IMR-90 (cell line): ENCODE measurements at regions not wholly inside any gene's neighbourhood (a gene's known extent, or its start where the extent isn't known, plus 50 kb on each side); places are given as distances from the start of the nearest gene placed in this dataset.

Source experiments
- ATAC-seq: fragments of 200-7000 bp; cut with Tn5 transposase; 2 replicates; pipeline ENCODE4 v1.9.1; 2020; ENCODE audit warnings: low read depth, mild to moderate bottlenecking, moderate library complexity
- BruUV-seq: library from RNA; stranded (reverse); fragments of 400-500 nt; replicated peaks from 2 replicates; lab custom pipeline; 2021; lab: Mats Ljungman, UMichigan
- CTCF ChIA-PET: fragments of 300-600 bp; formaldehyde crosslinking; extraction: SDS; loops from one replicate; lab custom pipeline; 2021; ENCODE audit warnings: antibody characterized with exemption; lab: Yijun Ruan, JAX
- POLR2A ChIA-PET: fragments of 300-600 bp; sonication (Branson Sonifier 250); formaldehyde crosslinking; loops from one replicate; lab custom pipeline; 2022; ENCODE audit warnings: antibody characterized with exemption; ENCODE audit not compliant: unreplicated experiment; lab: Charles Lee
- DNase-seq: peaks from one replicate; pipeline ENCODE4 v3.0.0; 2013
- H2AFZ ChIP-seq: replicated peaks from 2 replicates; pipeline ENCODE3; 2013; ENCODE audit warnings: low read length, mild to moderate bottlenecking; ENCODE audit not compliant: poor library complexity
- H2AK5ac ChIP-seq: 2 replicates; pipeline ENCODE4 v1.6.1; 2013; ENCODE audit warnings: low read depth, low read length, inconsistent platforms
- H2AK9ac ChIP-seq: replicated peaks from 2 replicates; pipeline ENCODE3; 2013; ENCODE audit warnings: mild to moderate bottlenecking, low read depth, low read length, moderate library complexity; ENCODE audit not compliant: poor library complexity
- H2BK120ac ChIP-seq: 2 replicates; pipeline ENCODE4 v1.6.1; 2013; ENCODE audit warnings: low read depth, low read length, inconsistent platforms
- H2BK15ac ChIP-seq: 3 replicates; pipeline ENCODE4 v1.6.1; 2013; ENCODE audit warnings: low read depth, low read length, inconsistent platforms
- H2BK20ac ChIP-seq: 2 replicates; pipeline ENCODE4 v1.6.1; 2013; ENCODE audit warnings: low read depth, mild to moderate bottlenecking, inconsistent platforms, low read length, moderate library complexity
- H2BK5ac ChIP-seq: 2 replicates; pipeline ENCODE4 v1.6.1; 2013; ENCODE audit warnings: mild to moderate bottlenecking, low read depth, low read length, inconsistent platforms; ENCODE audit not compliant: poor library complexity, severe bottlenecking
- H3K14ac ChIP-seq: replicated peaks from 2 replicates; pipeline ENCODE4 v1.6.1; 2013; ENCODE audit warnings: low read depth, low read length, inconsistent platforms
- H3K18ac ChIP-seq: 2 replicates; pipeline ENCODE4 v1.6.1; 2013; ENCODE audit warnings: low read depth, low read length, control low read depth
- H3K23ac ChIP-seq: 2 replicates; pipeline ENCODE4 v1.6.1; 2013; ENCODE audit warnings: low read depth, low read length, inconsistent platforms
- H3K27ac ChIP-seq: 2 replicates; pipeline ENCODE4 v1.5.1; 2013; ENCODE audit warnings: mild to moderate bottlenecking, control low read depth, low read length; ENCODE audit not compliant: insufficient read depth
- H3K27me3 ChIP-seq: 2 replicates; pipeline ENCODE4 v1.6.1; 2013; ENCODE audit warnings: low read length; ENCODE audit not compliant: control insufficient read depth, insufficient read depth
- H3K36me3 ChIP-seq: 2 replicates; pipeline ENCODE4 v1.6.1; 2013; ENCODE audit warnings: low read length, mixed read lengths; ENCODE audit not compliant: control insufficient read depth, insufficient read depth
- H3K4ac ChIP-seq: 2 replicates; pipeline ENCODE4 v1.6.1; 2013; ENCODE audit warnings: low read depth, low read length, inconsistent platforms
- H3K4me1 ChIP-seq: 2 replicates; pipeline ENCODE4 v1.6.1; 2013; ENCODE audit warnings: low read length, mixed read lengths; ENCODE audit not compliant: control insufficient read depth, insufficient read depth
- H3K4me2 ChIP-seq: 2 replicates; pipeline ENCODE4 v1.6.1; 2013; ENCODE audit warnings: low read depth, mild to moderate bottlenecking, control low read depth, low read length, moderate library complexity
- H3K4me3 ChIP-seq: 2 replicates; pipeline ENCODE4 v1.5.1; 2013; ENCODE audit warnings: low read depth, mild to moderate bottlenecking, control low read depth, low read length, moderate library complexity; ENCODE audit not compliant: insufficient read depth
- H3K56ac ChIP-seq: 2 replicates; pipeline ENCODE4 v1.6.1; 2013; ENCODE audit warnings: low read length, inconsistent platforms; ENCODE audit not compliant: insufficient read depth; ENCODE audit errors: extremely low read depth
- H3K79me1 ChIP-seq, 2 experiments: 2 replicates each; pipeline ENCODE4 v1.6.1; 2013; ENCODE audit warnings: low read length in 2 of 2, inconsistent platforms in 1 of 2, low read depth in 1 of 2
- H3K9ac ChIP-seq: 2 replicates; pipeline ENCODE4 v1.6.1; 2013; ENCODE audit warnings: low read depth, low read length, control low read depth
- H3K9me1 ChIP-seq: 2 replicates; pipeline ENCODE4 v1.6.1; 2013; ENCODE audit warnings: low read length, inconsistent platforms; ENCODE audit not compliant: insufficient read depth
- H3K9me3 ChIP-seq: 2 replicates; pipeline ENCODE4 v1.6.1; 2013; ENCODE audit warnings: low read length; ENCODE audit not compliant: control insufficient read depth, insufficient read depth
- H4K20me1 ChIP-seq: 2 replicates; pipeline ENCODE4 v1.6.1; 2013; ENCODE audit warnings: low read length, inconsistent platforms; ENCODE audit not compliant: insufficient read depth
- H4K5ac ChIP-seq: 2 replicates; pipeline ENCODE4 v1.6.1; 2013; ENCODE audit warnings: mild to moderate bottlenecking, low read depth, low read length, control low read depth
- H4K8ac ChIP-seq, 2 experiments: 2 replicates each; pipeline ENCODE4 v1.6.1; 2013; ENCODE audit warnings: low read depth in 2 of 2, low read length in 2 of 2, control low read depth in 1 of 2, inconsistent platforms in 1 of 2
- H4K91ac ChIP-seq: 2 replicates; pipeline ENCODE4 v1.6.1; 2013; ENCODE audit warnings: low read depth, low read length, inconsistent platforms; ENCODE audit not compliant: insufficient read depth
- NFE2L2 ChIP-seq: fragments of 150-350 bp; IDR thresholded peaks from 2 replicates; pipeline ENCODE4 v1.6.1; 2016; ENCODE audit warnings: low read depth, mild to moderate bottlenecking, low read length
- RFX5 ChIP-seq: IDR thresholded peaks from 2 replicates; pipeline ENCODE4 v1.8.0; 2012; ENCODE audit warnings: low read depth, mild to moderate bottlenecking, low read length, moderate library complexity
- WGBS, 2 experiments: methylation state at CpG; one replicate each; pipeline versions ENCODE4 v1.1.5 to v1.1.7; 2013; ENCODE audit warnings: missing lambda C conversion rate in 2 of 2; ENCODE audit not compliant: insufficient read length in 1 of 2; ENCODE audit errors: extremely low coverage in 2 of 2; 5-methylcytosine and 5-hydroxymethylcytosine counted together
- dilution Hi-C: fragments of 300-500 bp; cut with HindIII; formaldehyde crosslinking; loops from one replicate; pipeline ENCODE4 v1.14.3; 2018; ENCODE audit warnings: low sequenced_read_pairs; ENCODE audit not compliant: unreplicated experiment
- in situ Hi-C: fragments of 300-500 bp; cut with MboI; formaldehyde crosslinking; loops from 3 replicates; pipeline ENCODE4 v1.14.3; 2019; ENCODE audit warnings: low sequenced_read_pairs, inconsistent platforms, mixed read lengths
- intact Hi-C: fragments of 100-400 bp; cut with micrococcal nuclease; formaldehyde crosslinking; loops from 2 replicates; pipeline ENCODE4 v1.10.0; 2022

GRCh38 chr3:82791241-82791640 lies 1029.8 kb upstream of the GBE1 start:
- no peak overlapping the region for H4K8ac ChIP-seq
- no peak overlapping the region for H3K4me2 ChIP-seq
- POLR2A ChIA-PET: no interaction called here
- H2BK5ac ChIP-seq: no peak overlapping the region
- no peak overlapping the region for H2AK9ac ChIP-seq
- H3K18ac ChIP-seq: no peak overlapping the region
- no peak overlapping the region for H3K23ac ChIP-seq
- in situ Hi-C loops: no loop called here
- no peaks in the 10 kb centered on the region for H3K9me1 ChIP-seq
- H3K4me1 ChIP-seq: no peaks in the 10 kb centered on the region
- H4K91ac ChIP-seq: no peak overlapping the region
- H2BK20ac ChIP-seq: no peak overlapping the region
- DNase-seq: no peak
- no peak overlapping the region for H4K5ac ChIP-seq
- CTCF ChIA-PET: no interaction called here
- H3K27ac ChIP-seq: no peak overlapping the region
- no peak overlapping the region for H2AK5ac ChIP-seq
- ATAC-seq: no peak
- TF ChIP-seq NFE2L2 (no peak), RFX5 (no peak)
- no peak overlapping the region for H3K14ac ChIP-seq
- no peak overlapping the region for H2AFZ ChIP-seq
- no peak overlapping the region for H3K4ac ChIP-seq
- WGBS, 2 experiments: 100% methylated on average over 1 of the region's 11 CpGs; no CpG with 5 or more reads in 1 of the 2 experiments
- no peaks in the 10 kb centered on the region for H3K36me3 ChIP-seq
- no peaks in the 10 kb centered on the region for H4K20me1 ChIP-seq
- peaks cover 12% of the 10 kb centered on the region for H3K9me3 ChIP-seq
- no peaks in the 10 kb centered on the region for H3K79me1 ChIP-seq
- dilution Hi-C loops: no loop called here
- no peak overlapping the region for H2BK15ac ChIP-seq
- H3K27me3 ChIP-seq: no peaks in the 10 kb centered on the region
- H2BK120ac ChIP-seq: no peak overlapping the region
- no peak overlapping the region for H3K9ac ChIP-seq
- BruUV-seq: no TSS peak
- H3K56ac ChIP-seq: no peak overlapping the region
- no peak overlapping the region for H3K4me3 ChIP-seq
- intact Hi-C loops: loop anchor here (10.0 kb wide), 1 partner anchor 1904 kb away; no protein-coding TSS in a partner anchor
